ENCODE measurements at regions not wholly inside any gene's neighbourhood (a gene's known extent, or its start where the extent isn't known, plus 50 kb on each side); places are given as distances from the start of the nearest gene placed in this dataset.

- FAIRE-seq: no peak
These were observed 50.3 kb upstream of the SORBS2 start for GRCh38 chr4:185862340-185862739.

GRCh38 chr4:185863946-185864345 is 52.0 kb upstream of the SORBS2 start:
- no peak for FAIRE-seq

- no peak for FAIRE-seq
These were observed 53.9 kb upstream of the SORBS2 start for GRCh38 chr4:185865901-185866328.

- no peak for FAIRE-seq
These were observed 55.8 kb upstream of the SORBS2 start for GRCh38 chr4:185867770-185868169.

- no peak for FAIRE-seq
These were observed 57.0 kb upstream of the SORBS2 start for GRCh38 chr4:185868983-185869382.

GRCh38 chr4:185869427-185869826 is 57.4 kb upstream of the SORBS2 start:
- FAIRE-seq: no peak

GRCh38 chr4:185870366-185870765 is 58.4 kb upstream of the SORBS2 start:
- FAIRE-seq: no peak

GRCh38 chr4:185872747-185873380 is 60.9 kb upstream of the SORBS2 start:
- FAIRE-seq: no peak

- no peak for FAIRE-seq
These were observed 62.7 kb upstream of the SORBS2 start for GRCh38 chr4:185874516-185875230.

- FAIRE-seq: no peak
These were observed 63.4 kb upstream of the SORBS2 start for GRCh38 chr4:185875316-185875907.

GRCh38 chr4:185878633-185879032 is 66.6 kb upstream of the SORBS2 start:
- FAIRE-seq: no peak

- FAIRE-seq: no peak
These were observed 67.8 kb upstream of the SORBS2 start for GRCh38 chr4:185879666-185880312.

- no peak for FAIRE-seq
These were observed 68.6 kb upstream of the SORBS2 start for GRCh38 chr4:185880571-185880970.

- no peak for FAIRE-seq
These were observed 69.4 kb upstream of the SORBS2 start for GRCh38 chr4:185881430-185881829.

- FAIRE-seq: no peak
These were observed 71.6 kb upstream of the SORBS2 start for GRCh38 chr4:185883591-185883990.

- no peak for FAIRE-seq
These were observed 73.1 kb upstream of the SORBS2 start for GRCh38 chr4:185885075-185885474.

- no peak for FAIRE-seq
These were observed 73.6 kb upstream of the SORBS2 start for GRCh38 chr4:185885604-185886003.

GRCh38 chr4:185886832-185887524 is 75.0 kb upstream of the SORBS2 start:
- no peak for FAIRE-seq

GRCh38 chr4:185888676-185889075 is 76.7 kb upstream of the SORBS2 start:
- no peak for FAIRE-seq

GRCh38 chr4:185889585-185889984 is 77.6 kb upstream of the SORBS2 start:
- FAIRE-seq: no peak

GRCh38 chr4:185890196-185890595 is 78.2 kb upstream of the SORBS2 start:
- FAIRE-seq: no peak

- no peak for FAIRE-seq
These were observed 80.2 kb upstream of the SORBS2 start for GRCh38 chr4:185892165-185892564.

- no peak for FAIRE-seq
These were observed 81.5 kb upstream of the SORBS2 start for GRCh38 chr4:185893500-185893899.

All from endometrium (tissue), 2 donors.